Effector memory CD4-positive, alpha-beta T cell (primary cell): ENCODE measurements at regions not wholly inside any gene's neighbourhood (a gene's known extent, or its start where the extent isn't known, plus 50 kb on each side); places are given as distances from the start of the nearest gene placed in this dataset.

Experiments used
- DNase-seq, 3 donors: peaks; one replicate each; pipeline ENCODE4 v3.0.0-alpha.2; 2020
- H3K27ac ChIP-seq: 2 replicates; pipeline ENCODE4 v1.7.0; 2013; ENCODE audit warnings: mild to moderate bottlenecking, low read length, moderate library complexity; ENCODE audit not compliant: insufficient read depth, poor library complexity, severe bottlenecking
- H3K27me3 ChIP-seq: replicated peaks from 2 replicates; pipeline ENCODE4 v1.7.0; 2013; ENCODE audit warnings: mild to moderate bottlenecking, low read length; ENCODE audit not compliant: insufficient read depth, control insufficient read depth, poor library complexity, severe bottlenecking
- H3K36me3 ChIP-seq: 2 replicates; pipeline ENCODE4 v1.7.0; 2013; ENCODE audit warnings: mild to moderate bottlenecking, low read length, moderate library complexity; ENCODE audit not compliant: control insufficient read depth, insufficient read depth
- H3K4me1 ChIP-seq: 2 replicates; pipeline ENCODE4 v1.7.0; 2013; ENCODE audit warnings: low read length, mild to moderate bottlenecking; ENCODE audit not compliant: control insufficient read depth, insufficient read depth, poor library complexity, severe bottlenecking
- H3K4me3 ChIP-seq: 2 replicates; pipeline ENCODE4 v1.7.0; 2013; ENCODE audit warnings: low read length, low read depth, mild to moderate bottlenecking; ENCODE audit not compliant: insufficient read depth, poor library complexity, severe bottlenecking
- H3K9me3 ChIP-seq: 2 replicates; pipeline ENCODE4 v1.7.0; 2013; ENCODE audit warnings: mild to moderate bottlenecking, low read length, moderate library complexity; ENCODE audit not compliant: control insufficient read depth

DNA sequence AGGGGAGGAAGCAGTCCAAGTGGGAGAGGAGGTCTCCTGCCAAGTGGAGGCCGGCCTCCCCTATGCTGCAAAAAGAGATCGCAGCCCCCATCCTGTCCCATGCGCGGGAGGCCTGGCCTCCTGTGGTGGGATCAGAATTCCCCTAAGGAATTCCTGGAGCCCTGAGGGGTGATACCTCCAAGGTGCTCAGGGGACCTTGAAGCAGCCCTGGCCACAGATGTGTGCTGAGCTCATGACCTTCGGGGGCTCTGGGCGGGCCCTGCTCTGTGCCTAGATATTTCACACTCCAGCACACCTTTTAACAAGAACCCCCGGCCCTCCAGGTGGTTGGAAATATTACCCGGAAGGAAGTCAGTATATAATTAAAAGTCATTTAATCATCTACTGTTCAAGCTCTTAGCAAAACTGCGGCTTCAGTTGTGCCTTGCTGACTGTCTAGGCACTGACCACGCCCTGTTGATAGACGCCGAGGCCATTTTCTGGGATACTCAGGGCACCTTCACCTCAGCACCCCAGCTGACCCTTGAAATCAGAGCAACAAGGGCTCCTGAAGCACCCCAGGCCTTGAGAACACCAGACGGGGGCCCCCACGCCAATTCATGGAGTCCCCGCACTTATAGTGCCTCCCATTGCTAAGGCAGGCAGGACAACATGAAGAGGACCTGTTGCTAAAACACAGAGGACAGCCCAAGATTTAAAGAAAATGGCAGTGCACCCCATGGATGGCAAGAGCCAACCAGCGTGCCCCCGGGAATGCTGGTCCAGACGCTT lies 119.1 kb downstream of the NDUFA10 start:
- H3K27me3 ChIP-seq, result no peaks in the 10 kb centered on the region
- DNase-seq, result no peak

DNA sequence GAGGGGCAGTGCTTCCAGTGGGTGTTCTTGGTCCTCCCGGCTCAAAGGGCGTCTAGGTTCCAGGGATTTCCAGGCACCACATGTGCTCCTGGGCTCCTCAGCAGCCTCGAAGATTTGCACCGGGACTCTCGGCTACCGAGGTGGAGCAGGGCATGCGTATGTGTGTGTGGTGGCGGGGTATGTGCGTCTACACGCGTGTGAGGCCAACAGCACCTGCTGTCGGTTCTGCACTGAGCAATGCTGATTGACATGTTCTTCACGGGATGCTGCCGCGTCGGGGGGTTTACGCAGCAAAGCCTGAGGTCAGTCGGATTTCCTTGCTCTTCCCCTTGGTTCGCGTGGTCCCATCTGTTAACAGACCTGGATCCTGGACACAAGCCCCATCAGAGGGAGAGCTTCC lies 119.8 kb downstream of the NDUFA10 start:
- H3K4me3 ChIP-seq, result no peak overlapping the region
- no peaks in the 10 kb centered on the region for H3K9me3 ChIP-seq
- H3K27me3 ChIP-seq, result no peaks in the 10 kb centered on the region
- H3K4me1 ChIP-seq, result no peaks in the 10 kb centered on the region
- no peak overlapping the region for H3K27ac ChIP-seq
- no peak for DNase-seq
- no peaks in the 10 kb centered on the region for H3K36me3 ChIP-seq

More for the DNA sequence above, 119.1 kb downstream of the NDUFA10 start:
- Histone ChIP-seq H3K4me3 (no peak overlapping the region), H3K27ac (no peak overlapping the region), H3K9me3 (no peaks in the 10 kb centered on the region), H3K4me1 (peaks cover 4% of the 10 kb centered on the region), H3K36me3 (no peaks in the 10 kb centered on the region)

DNA sequence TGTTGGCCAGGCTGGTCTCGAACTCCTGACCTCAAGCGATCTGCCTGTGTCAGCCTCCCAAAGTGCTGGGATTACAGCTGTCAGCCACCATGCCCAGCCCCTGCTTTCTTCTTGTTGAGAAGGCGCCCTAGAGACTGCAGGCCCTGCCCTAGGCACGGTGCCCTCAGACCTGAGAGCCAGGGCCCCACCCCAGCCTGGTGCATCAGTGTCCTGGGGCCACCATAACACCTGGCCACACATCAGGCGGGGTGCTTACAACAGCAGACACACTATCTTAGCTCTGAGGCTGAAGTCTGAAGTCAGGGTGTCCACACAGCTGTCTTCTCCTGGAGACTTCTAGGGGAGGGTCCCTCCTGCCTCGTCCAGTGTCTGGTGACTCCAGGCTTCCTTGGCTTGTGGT lies 120.6 kb downstream of the NDUFA10 start:
- Histone ChIP-seq H3K4me1 (no peaks in the 10 kb centered on the region), H3K4me3 (no peak overlapping the region), H3K27ac (no peak overlapping the region), H3K36me3 (no peaks in the 10 kb centered on the region), H3K9me3 (no peaks in the 10 kb centered on the region), H3K27me3 (no peaks in the 10 kb centered on the region)
- no peak for DNase-seq

DNA sequence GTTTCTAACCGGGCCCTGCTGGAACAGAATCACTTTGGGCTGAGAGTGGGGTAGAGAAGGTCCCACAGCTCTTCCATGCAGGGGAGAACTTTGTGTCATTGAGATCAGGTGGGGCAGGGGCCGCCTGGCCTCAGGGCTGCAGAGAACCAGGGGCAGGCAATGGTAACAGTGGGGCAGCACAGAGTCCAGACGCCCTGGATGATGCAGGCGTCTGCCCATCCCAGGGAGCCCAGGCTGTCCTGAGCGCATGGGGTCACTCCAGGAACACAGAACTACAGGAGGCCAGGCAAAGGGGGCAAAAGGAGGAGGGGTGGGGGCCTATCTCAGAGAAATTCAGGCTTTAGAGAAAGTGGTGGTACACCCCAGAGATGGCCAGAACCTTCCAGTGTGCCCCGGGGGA lies 121.3 kb downstream of the NDUFA10 start:
- no peak overlapping the region for H3K4me3 ChIP-seq
- H3K36me3 ChIP-seq, result no peaks in the 10 kb centered on the region

DNA sequence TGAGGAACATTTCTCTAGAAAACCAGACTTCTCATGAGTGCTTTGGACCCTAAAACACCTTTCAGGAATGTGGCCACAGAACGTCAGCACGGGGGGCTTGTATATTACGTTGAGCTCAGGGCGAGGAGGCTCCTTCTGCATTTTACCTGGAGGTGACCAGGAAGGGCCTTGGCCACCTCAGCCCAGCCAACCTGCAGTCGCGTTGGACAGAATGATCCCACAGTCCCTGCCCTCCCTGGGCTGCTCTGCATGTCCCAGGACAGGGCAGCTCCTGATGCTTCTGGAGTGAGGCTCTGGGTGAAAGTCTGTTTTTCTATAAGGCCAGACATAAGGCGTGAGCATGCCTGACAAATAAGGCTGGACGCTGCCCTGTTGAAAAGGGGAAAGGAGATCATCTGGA lies 121.9 kb downstream of the NDUFA10 start:
- no peak for DNase-seq
- H3K36me3 ChIP-seq, result no peaks in the 10 kb centered on the region
- no peak overlapping the region for H3K27ac ChIP-seq
- H3K9me3 ChIP-seq, result no peaks in the 10 kb centered on the region
- no peaks in the 10 kb centered on the region for H3K4me1 ChIP-seq
- no peak overlapping the region for H3K4me3 ChIP-seq
- no peaks in the 10 kb centered on the region for H3K27me3 ChIP-seq

More for the DNA sequence above, 121.3 kb downstream of the NDUFA10 start:
- no peaks in the 10 kb centered on the region for H3K27me3 ChIP-seq
- no peaks in the 10 kb centered on the region for H3K9me3 ChIP-seq
- H3K27ac ChIP-seq, result no peak overlapping the region
- no peaks in the 10 kb centered on the region for H3K4me1 ChIP-seq
- no peak for DNase-seq

DNA sequence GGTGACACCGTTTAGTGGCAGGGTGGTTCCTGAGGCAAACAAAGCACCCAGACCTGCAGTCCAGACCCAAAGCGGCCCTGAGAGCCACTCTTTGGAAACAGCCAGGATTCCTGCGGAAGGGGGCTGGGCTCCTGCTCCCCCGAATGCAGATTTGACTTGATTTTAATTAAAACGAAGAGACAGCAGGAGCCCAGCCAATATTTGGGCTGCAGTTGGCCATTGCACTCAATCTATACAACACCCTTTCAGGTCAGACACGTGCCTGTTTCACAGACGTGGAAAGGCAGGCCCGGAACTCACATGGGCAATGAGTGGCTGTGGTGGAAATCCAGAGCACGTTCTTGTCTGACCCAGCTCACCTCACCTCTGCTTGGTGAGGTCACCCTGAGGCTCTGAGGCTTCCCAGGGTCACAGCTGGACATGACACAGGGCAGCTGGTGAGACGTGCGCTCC lies 122.4 kb downstream of the NDUFA10 start:
- no peaks in the 10 kb centered on the region for H3K36me3 ChIP-seq

DNA sequence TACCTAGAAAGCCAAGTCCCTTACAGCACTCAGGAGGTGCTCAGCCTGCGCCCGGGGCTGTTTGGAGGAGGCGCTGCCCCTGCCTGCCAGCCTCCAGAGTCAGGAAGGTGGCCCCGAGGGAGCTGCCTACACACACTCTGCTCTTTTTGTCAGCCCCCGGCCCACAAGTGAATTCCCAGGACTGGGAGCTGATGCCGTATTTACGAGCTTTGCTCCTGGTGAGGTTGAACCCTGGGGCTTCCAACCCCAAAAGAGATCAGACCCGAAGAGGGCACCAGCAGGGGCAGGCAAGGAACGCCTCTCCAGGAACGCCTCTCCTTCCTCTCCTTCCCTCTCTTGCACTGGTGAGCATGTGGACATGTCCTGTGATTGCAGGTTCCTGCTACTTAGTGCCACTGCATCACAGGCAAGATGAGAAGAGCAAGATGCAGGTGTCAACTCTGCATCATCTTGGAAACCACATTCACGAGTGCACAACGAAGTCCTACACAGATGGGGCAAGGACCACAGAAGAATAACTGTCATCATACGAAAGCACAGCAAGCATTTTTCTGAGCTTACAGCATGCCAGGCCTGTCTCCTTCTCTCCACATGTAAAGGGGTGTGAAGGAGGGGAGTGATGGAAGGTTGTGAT lies 126.7 kb downstream of the NDUFA10 start:
- Histone ChIP-seq H3K4me3 (no peak overlapping the region), H3K4me1 (no peaks in the 10 kb centered on the region), H3K27ac (no peak overlapping the region), H3K36me3 (no peaks in the 10 kb centered on the region), H3K27me3 (no peaks in the 10 kb centered on the region), H3K9me3 (no peaks in the 10 kb centered on the region)
- DNase-seq, result no peak

More for the DNA sequence above, 122.4 kb downstream of the NDUFA10 start:
- no peak for DNase-seq
- no peaks in the 10 kb centered on the region for H3K4me1 ChIP-seq
- no peaks in the 10 kb centered on the region for H3K27me3 ChIP-seq
- H3K27ac ChIP-seq, result no peak overlapping the region
- no peak overlapping the region for H3K4me3 ChIP-seq
- no peaks in the 10 kb centered on the region for H3K9me3 ChIP-seq

DNA sequence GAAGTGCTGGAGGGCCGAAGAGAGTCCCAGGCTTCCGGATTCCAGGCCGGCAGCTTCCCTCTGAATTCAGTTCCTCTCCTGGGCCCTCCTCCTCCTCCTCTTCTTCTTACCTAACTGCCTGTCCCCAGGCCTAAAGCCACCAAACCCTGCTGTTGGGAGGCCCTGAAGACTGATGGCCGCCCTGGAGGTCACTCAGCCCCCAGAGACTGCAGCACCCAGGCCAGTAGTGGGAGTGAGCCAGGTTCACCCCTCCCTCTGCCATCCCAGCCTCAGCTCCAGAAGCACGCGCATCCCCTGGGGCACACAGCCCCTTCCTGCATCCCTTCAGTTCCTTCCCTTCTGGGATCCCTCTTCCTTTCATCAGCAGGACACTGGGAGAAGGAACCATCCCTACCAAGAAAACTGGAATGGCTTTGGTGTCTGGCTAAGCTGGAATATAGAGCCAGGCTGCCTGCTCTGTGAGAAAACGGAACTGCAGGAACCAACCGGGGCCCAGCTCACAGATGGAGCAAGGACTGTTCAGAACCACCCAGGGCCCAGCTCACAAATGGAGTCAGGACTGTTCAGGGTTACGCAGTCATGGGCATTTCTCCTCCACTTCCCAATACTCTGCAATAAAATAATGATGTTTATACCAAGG lies 127.4 kb downstream of the NDUFA10 start:
- no peaks in the 10 kb centered on the region for H3K9me3 ChIP-seq
- H3K4me3 ChIP-seq, result no peak overlapping the region
- no peak overlapping the region for H3K27ac ChIP-seq
- no peaks in the 10 kb centered on the region for H3K4me1 ChIP-seq
- H3K27me3 ChIP-seq, result no peaks in the 10 kb centered on the region
- no peak for DNase-seq
- no peaks in the 10 kb centered on the region for H3K36me3 ChIP-seq

DNA sequence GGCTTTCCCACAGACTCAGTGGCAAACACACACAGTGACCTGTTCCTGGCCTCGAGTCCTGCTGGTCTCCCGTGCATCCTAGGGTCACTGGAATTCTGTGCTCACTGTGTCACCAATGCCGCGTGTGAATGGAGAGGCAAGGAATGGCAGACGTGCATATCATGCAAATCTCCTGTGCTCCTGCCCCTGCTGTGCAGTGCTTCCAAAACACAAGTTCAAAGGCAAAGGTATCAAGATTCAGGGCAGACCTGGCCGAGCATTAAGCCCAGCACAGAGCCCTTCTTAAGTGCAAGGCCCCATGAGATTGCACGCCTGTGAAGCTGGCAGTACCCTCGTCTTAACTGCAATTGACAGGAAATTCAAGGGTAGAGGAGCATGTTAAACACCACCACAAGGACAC lies 129.1 kb downstream of the NDUFA10 start:
- H3K27ac ChIP-seq, result no peak overlapping the region
- DNase-seq, result no peak
- H3K4me3 ChIP-seq, result no peak overlapping the region
- H3K4me1 ChIP-seq, result no peaks in the 10 kb centered on the region
- H3K9me3 ChIP-seq, result no peaks in the 10 kb centered on the region
- no peaks in the 10 kb centered on the region for H3K36me3 ChIP-seq
- no peaks in the 10 kb centered on the region for H3K27me3 ChIP-seq

DNA sequence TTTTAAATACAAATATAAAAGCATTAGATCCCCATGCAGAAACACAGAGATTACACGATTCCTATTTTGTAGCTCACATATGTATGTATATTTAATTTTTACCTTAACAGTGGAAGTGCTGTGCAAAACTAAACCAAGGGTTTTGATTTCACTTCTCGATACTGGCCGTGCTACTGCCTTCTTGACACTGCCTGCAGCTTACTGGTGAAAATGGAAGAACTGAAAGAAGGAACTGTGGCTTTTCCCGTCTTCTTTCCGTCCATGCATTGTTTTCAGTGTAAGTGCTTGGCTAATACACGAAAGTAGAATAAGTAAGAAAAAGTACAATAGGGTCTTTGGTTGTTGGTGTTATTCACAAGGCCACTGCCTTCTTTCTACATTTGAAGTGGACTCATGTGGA lies 129.5 kb downstream of the NDUFA10 start:
- no peaks in the 10 kb centered on the region for H3K27me3 ChIP-seq
- no peaks in the 10 kb centered on the region for H3K36me3 ChIP-seq
- H3K27ac ChIP-seq, result no peak overlapping the region
- no peaks in the 10 kb centered on the region for H3K9me3 ChIP-seq
- H3K4me3 ChIP-seq, result no peak overlapping the region
- H3K4me1 ChIP-seq, result no peaks in the 10 kb centered on the region
- no peak for DNase-seq
